GM18907 (cell line): ENCODE measurements at regions not wholly inside any gene's neighbourhood (a gene's known extent, or its start where the extent isn't known, plus 50 kb on each side); places are given as distances from the start of the nearest gene placed in this dataset.

Source experiments
- ATAC-seq: cut with Tn5 transposase; IDR thresholded peaks from one replicate; pipeline ENCODE4 v1.9.1; 2021; ENCODE audit warnings: mild to moderate bottlenecking, moderate library complexity; ENCODE audit not compliant: unreplicated experiment

DNA sequence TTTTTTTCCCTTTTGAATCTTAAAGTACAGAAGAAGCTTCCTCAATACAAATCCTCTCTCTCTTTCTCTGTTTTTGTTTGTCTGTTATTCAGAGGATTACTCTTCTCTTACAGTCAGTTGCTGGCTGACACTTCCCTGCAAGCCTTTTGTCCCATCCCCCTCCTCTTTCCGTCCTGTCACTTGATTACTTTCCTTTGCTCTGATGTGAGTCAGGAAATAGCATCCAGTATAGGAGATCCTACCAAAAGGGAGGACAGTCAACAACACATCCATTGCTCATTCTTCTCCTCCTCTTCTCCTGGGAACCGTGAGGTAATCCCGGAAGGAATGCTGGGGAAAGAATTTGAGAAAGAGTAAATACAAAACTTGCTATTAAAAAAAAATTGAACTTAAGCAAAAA, 79.3 kb upstream of the SCN7A start:
- no peak for ATAC-seq

DNA sequence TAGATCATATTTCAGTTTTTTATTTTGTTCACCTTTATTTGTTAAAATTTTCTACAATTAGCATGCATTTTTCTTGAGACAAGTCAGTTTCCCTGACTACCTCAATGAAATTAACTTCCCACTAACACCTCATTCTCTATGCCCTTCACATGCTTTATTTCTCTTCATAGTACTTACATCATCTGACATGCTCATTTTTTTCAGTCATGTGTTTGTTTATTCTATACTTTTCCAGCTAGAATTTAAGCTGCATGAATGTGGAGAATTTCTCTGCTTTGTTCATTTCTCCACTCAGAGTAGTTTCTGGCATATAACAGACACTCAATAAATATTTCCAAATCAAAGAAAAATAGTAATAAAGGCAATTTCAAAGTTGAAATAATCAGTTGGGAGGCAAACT, 78.9 kb upstream of the SCN7A start:
- ATAC-seq, result no peak

DNA sequence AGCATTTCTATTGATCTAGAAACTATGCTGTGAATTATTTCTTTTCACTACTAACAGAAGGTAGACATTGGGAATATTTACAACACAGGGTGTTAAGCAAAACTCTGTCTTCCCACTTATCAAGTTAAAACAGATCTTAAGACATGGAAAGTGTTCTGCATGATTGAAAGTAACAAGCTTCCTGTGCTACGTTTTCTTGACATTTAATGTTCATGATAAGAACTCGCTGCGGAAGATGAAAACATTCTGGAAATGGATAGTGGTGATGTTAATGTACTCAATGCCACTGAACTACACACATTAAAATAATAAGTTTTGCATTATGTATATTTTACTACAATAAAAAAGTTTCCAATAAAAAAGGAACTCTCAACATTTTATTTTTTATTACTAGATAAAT, 74.4 kb upstream of the SCN7A start:
- ATAC-seq, result no peak

DNA sequence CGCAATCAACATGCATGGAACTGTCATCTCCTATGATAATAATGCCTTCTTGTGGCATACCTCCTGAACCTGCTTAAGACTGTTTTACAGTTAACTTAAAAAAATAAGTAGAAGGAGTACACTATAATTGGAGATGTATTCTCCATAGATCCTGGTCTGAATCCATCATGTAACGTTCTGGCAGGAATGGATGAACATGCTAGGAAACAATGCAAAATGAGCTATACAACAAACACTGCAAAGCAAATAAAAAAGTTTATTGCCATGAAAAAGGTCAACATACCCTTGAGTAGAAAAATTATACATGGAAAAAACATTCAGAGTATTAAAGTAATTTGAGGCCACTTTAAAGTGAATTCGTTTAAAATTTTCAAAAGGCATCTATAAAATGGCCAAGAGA, 71.5 kb upstream of the SCN7A start:
- no peak for ATAC-seq

DNA sequence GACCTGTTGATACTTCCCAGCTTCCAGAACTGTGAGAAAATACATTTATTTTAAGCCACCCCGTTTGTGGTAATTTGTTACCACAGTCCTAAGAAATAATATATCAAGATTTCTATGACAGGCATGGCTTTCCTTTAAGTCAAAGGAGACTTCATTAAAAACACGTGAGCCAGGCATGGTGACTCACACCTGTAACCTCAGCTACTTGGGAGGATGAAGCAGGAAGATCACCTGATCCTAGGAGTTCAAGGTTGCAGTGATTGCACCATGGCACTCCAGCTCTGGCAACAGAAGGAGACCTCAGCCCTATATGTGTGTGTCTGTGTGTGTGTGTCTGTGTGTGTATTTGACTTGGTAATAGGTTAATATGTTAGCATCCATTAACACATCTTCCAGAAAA, 69.8 kb upstream of the SCN7A start:
- ATAC-seq, result no peak

DNA sequence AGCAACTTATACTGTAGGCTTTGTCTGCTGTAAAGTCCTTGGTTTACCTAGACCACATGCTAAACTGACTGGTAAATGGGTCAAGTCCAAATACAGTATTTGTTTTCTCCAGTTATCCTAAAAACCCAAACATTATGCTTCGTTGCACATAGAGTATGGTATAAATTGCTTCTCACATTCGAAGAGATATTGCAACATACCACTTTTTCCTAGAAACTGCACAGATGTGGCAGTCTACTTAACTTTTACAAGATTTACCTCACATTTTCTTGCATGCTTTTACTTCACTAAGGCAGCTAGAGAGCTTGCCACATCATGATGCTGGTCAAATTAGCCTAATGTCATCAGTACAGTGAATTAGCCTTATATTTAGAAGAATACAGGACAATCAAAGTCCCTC, 66.0 kb upstream of the SCN7A start:
- no peak for ATAC-seq

DNA sequence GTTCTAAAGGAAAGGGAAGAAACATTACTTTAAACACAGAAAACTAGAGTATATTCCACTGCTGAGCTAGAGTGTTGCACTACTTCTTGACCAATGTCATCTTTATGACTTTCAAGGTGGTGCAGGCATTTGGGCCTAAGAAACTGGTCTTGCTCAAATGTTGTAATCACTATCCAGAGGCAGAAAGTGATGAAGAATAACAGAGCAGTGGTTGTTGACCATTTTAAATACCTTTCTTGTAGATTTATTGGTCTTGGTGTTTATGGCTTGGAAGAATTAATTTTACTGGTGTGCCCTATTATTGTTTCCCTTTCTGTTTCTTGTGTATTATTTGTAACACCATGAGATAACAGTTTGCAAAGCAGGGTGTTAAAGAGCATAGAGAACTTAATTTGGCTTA, 56.9 kb upstream of the SCN7A start:
- ATAC-seq, result no peak

DNA sequence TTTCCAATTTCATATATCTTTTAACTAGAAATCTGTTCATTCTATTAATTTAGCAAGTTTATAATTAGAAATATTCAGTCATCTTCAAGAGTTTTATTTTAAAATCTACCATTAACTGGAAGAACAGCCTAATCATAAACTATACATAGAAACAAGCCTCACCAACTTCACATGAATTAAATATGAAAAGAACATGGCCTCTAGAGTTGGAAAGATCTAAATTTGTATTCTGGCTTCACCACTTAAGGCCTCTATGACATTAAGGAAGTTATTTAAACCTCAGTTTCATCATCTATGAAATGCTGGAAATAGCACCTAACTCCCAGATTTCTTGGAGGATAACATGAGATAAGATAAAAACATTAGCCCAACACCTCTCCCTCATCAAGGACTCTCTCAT, 51.4 kb upstream of the SCN7A start:
- no peak for ATAC-seq
